Vagina (tissue), 2 donors: ENCODE measurements at regions not wholly inside any gene's neighbourhood (a gene's known extent, or its start where the extent isn't known, plus 50 kb on each side); places are given as distances from the start of the nearest gene placed in this dataset.

Experiments
- DNase-seq, 2 donors: peaks; one replicate each; pipeline ENCODE4 v3.0.0-alpha.2; 2017; ENCODE audit errors: extremely low spot score in 2 of 2
- H3K27ac ChIP-seq: fragments of 200-600 bp; sonication (generic); one replicate; pipeline ENCODE4 v1.5.1; 2019
- H3K27me3 ChIP-seq: fragments of 200-600 bp; sonication (generic); one replicate; pipeline ENCODE4 v1.5.1; 2019
- H3K36me3 ChIP-seq, 2 donors: fragments of 200-600 bp; sonication (generic); one replicate each; pipeline ENCODE4 v1.5.1; 2017 to 2019
- H3K4me1 ChIP-seq: fragments of 200-600 bp; sonication (generic); one replicate; pipeline ENCODE4 v1.5.1; 2019
- H3K4me3 ChIP-seq, 2 donors: fragments of 200-600 bp; sonication (generic); 1 replicate in 1 of 2; 2 replicates in 1 of 2; pipeline ENCODE4 v1.5.1; 2016 to 2019
- H3K9me3 ChIP-seq: fragments of 200-600 bp; sonication (generic); one replicate; pipeline ENCODE4 v1.5.1; 2019
- POLR2A ChIP-seq, 2 donors: fragments of 450-650 bp; IDR thresholded peaks; one replicate each; pipeline ENCODE4 v1.6.1; 2017; ENCODE audit warnings: antibody characterized with exemption in 2 of 2, mild to moderate bottlenecking in 2 of 2, moderate library complexity in 2 of 2
- POLR2AphosphoS5 ChIP-seq, 2 donors: sonication (generic); formaldehyde crosslinking; IDR thresholded peaks; one replicate each; pipeline ENCODE4 v1.9.0; 2017; ENCODE audit warnings: antibody characterized with exemption in 2 of 2, mild to moderate bottlenecking in 2 of 2, low read depth in 1 of 2; ENCODE audit not compliant: insufficient read depth in 1 of 2
- intact Hi-C: fragments of 100-400 bp; cut with DNase I; formaldehyde crosslinking; loops from one replicate; pipeline ENCODE4 v1.15.1; 2023
- TF ChIP-seq, protein P1 (sequence below), 3 experiments: fragments of 450-650 bp in 2 of 3; fragments of 200-600 bp in 1 of 3; sonication (generic) in 1 of 3; IDR thresholded peaks; one replicate each; pipeline ENCODE4 v1.5.1; 2017 to 2019; ENCODE audit warnings: antibody characterized with exemption in 3 of 3, mild to moderate bottlenecking in 2 of 3, moderate library complexity in 2 of 3

DNA sequence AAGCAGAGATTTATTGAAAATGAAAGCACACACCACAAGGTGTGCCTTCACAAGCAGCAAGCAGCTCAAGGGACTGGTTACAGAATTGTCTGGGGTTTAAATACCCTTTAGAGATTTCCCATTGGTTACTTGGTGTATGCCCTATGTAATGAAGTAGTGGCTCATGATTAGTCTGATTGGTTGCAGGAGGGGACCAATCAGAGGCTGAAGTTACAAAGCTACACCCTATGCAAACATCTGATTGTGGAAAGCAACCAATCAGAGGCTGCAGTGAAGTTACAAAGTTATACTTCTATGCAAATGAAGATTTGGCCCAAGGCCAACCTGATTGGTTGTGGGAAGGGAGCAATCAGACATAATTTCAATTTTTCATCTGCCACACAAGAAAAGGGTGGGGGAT is 119.9 kb downstream of the C9orf152 start:
- Histone ChIP-seq H3K9me3 (no peaks in the 10 kb centered on the region), H3K4me3 (no peak overlapping the region), H3K36me3 (no peaks in the 10 kb centered on the region), H3K27me3 (no peaks in the 10 kb centered on the region), H3K27ac (no peak overlapping the region), H3K4me1 (peaks cover 14% of the 10 kb centered on the region)
- intact Hi-C loops = no loop called here
- no peak for DNase-seq
- TF ChIP-seq POLR2A (IDR thresholded peaks at IDR 0.05) = no peak
- TF ChIP-seq POLR2AphosphoS5 (IDR thresholded peaks at IDR 0.05; ENCODE audit: insufficient read depth in 1 of 2, low read depth in 1 of 2) = no peak
- TF ChIP-seq, protein P1, sequence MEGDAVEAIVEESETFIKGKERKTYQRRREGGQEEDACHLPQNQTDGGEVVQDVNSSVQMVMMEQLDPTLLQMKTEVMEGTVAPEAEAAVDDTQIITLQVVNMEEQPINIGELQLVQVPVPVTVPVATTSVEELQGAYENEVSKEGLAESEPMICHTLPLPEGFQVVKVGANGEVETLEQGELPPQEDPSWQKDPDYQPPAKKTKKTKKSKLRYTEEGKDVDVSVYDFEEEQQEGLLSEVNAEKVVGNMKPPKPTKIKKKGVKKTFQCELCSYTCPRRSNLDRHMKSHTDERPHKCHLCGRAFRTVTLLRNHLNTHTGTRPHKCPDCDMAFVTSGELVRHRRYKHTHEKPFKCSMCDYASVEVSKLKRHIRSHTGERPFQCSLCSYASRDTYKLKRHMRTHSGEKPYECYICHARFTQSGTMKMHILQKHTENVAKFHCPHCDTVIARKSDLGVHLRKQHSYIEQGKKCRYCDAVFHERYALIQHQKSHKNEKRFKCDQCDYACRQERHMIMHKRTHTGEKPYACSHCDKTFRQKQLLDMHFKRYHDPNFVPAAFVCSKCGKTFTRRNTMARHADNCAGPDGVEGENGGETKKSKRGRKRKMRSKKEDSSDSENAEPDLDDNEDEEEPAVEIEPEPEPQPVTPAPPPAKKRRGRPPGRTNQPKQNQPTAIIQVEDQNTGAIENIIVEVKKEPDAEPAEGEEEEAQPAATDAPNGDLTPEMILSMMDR (IDR thresholded peaks at IDR 0.05) = no peak

DNA sequence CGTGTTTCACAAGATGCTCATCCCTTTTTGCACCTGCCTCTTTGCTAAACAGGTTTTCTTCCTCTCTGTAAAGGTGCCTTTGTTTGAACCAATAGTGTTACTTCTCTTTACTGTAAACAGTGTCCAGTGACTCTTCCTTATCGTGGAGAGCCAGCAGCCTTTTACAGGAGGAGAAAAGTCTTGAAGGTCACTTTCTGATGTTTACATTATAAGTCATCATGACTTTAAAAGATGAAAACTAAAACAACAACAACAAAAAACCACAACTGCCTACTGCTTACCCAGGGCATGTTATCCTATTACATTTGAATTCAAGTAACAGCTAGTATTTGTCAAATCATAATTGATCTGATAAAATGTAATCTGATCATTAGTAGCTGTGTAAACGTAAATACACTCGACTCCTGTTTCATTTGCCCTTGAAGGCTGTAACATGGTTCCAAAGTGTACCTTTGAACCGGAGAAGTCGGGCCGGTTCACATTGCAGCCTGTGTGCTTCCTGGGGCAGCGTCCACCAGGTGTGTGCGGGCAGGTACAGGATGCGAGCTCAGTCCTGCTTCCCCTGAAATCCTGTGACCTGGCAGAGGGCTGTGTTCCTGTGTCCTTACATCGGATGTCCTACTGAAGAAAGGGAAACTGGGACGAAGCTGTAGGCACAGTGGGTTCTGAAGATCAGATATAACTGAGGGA is 118.1 kb downstream of the C9orf152 start:
- intact Hi-C loops = no loop called here
- Histone ChIP-seq H3K36me3 (no peaks in the 10 kb centered on the region), H3K4me1 (peaks cover 24% of the 10 kb centered on the region), H3K9me3 (no peaks in the 10 kb centered on the region), H3K4me3 (no peak overlapping the region), H3K27me3 (no peaks in the 10 kb centered on the region), H3K27ac (no peak overlapping the region)
- DNase-seq = no peak
- TF ChIP-seq, protein P1 (IDR thresholded peaks at IDR 0.05) = no peak
- no peak for TF ChIP-seq POLR2A (IDR thresholded peaks at IDR 0.05)
- TF ChIP-seq POLR2AphosphoS5 (IDR thresholded peaks at IDR 0.05; ENCODE audit: insufficient read depth in 1 of 2, low read depth in 1 of 2) = no peak

DNA sequence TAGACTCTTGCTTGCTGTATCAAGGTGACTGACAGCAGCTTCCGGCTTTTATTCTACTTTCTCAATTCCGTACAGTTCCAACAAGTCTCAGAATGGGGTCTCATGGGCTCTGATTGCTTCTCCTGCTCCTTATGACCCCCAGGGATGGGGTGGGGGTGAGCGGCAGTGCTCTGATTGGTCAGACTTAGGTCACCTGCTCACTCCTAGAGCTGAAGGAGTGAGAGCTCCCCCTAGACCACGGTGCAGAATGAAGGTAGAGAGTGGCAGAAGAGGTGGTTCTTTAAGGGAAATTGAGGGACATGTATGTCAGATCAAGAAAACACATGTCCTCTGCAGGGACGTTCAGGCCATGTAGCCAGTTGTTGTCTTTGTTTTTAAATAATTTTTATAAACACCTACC is 115.2 kb downstream of the C9orf152 start:
- intact Hi-C loops = no loop called here
- DNase-seq = no peak
- Histone ChIP-seq H3K9me3 (no peaks in the 10 kb centered on the region), H3K27ac (no peak overlapping the region), H3K4me3 (no peak overlapping the region), H3K36me3 (no peaks in the 10 kb centered on the region), H3K27me3 (no peaks in the 10 kb centered on the region), H3K4me1 (peaks cover 33% of the 10 kb centered on the region)
- TF ChIP-seq, protein P1 (IDR thresholded peaks at IDR 0.05) = no peak
- TF ChIP-seq POLR2AphosphoS5 (IDR thresholded peaks at IDR 0.05; ENCODE audit: insufficient read depth in 1 of 2, low read depth in 1 of 2) (no peak), POLR2A (IDR thresholded peaks at IDR 0.05) (no peak)

DNA sequence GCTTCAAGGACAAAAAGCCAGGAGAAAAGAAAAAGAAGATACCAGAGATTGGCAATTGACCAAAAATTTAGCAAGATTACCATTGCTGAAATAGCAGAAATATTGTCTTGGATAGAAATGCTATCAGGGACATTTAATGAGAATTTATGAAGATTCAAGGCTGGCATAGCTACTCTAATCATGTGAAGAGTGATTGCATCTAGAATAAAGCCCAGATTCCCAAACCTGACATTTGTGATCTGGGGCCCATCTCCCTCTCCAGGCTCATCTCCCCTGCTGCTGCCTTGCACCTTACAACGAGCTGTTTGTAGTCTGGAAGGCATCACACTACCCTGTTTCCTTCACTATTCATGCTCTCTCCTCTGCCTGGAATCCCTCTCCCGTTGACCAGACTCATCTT is 114.5 kb downstream of the C9orf152 start:
- no peaks in the 10 kb centered on the region for H3K9me3 ChIP-seq
- peaks cover 33% of the 10 kb centered on the region for H3K4me1 ChIP-seq
- no peak overlapping the region for H3K4me3 ChIP-seq
- no peak overlapping the region for H3K27ac ChIP-seq
- H3K27me3 ChIP-seq = no peaks in the 10 kb centered on the region
- H3K36me3 ChIP-seq = no peaks in the 10 kb centered on the region
- intact Hi-C loops = no loop called here
- TF ChIP-seq POLR2AphosphoS5 (IDR thresholded peaks at IDR 0.05; ENCODE audit: insufficient read depth in 1 of 2, low read depth in 1 of 2) = no peak
- TF ChIP-seq, protein P1 (IDR thresholded peaks at IDR 0.05) = no peak
- no peak for TF ChIP-seq POLR2A (IDR thresholded peaks at IDR 0.05)
- DNase-seq = no peak

DNA sequence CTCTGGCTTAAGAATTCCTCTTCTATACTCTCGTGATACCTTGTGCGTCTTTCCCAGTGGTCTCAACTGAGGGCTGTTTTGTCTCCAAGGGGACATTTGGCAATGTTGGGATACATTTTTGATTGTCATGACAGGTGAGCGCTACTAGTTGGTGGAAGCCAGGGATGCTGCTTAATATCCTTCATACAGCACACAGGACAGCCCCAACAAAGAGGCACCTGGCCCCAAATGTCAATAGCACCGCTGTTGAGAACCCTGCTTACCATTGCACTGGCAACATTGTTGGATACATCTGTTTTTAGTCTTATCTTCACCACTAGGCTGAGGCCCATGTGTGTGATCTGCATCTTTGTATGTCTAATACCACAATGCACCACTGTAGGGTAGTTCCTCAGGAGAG is 114.1 kb downstream of the C9orf152 start:
- Histone ChIP-seq H3K4me1 (peaks cover 33% of the 10 kb centered on the region), H3K27ac (no peak overlapping the region), H3K27me3 (no peaks in the 10 kb centered on the region), H3K9me3 (no peaks in the 10 kb centered on the region), H3K4me3 (no peak overlapping the region), H3K36me3 (no peaks in the 10 kb centered on the region)
- intact Hi-C loops = no loop called here
- no peak for DNase-seq
- TF ChIP-seq, protein P1 (IDR thresholded peaks at IDR 0.05) = no peak
- TF ChIP-seq POLR2AphosphoS5 (IDR thresholded peaks at IDR 0.05; ENCODE audit: insufficient read depth in 1 of 2, low read depth in 1 of 2) (no peak), POLR2A (IDR thresholded peaks at IDR 0.05) (no peak)
